ENCODE measurements at regions not wholly inside any gene's neighbourhood (a gene's known extent, or its start where the extent isn't known, plus 50 kb on each side); places are given as distances from the start of the nearest gene placed in this dataset.

DNA sequence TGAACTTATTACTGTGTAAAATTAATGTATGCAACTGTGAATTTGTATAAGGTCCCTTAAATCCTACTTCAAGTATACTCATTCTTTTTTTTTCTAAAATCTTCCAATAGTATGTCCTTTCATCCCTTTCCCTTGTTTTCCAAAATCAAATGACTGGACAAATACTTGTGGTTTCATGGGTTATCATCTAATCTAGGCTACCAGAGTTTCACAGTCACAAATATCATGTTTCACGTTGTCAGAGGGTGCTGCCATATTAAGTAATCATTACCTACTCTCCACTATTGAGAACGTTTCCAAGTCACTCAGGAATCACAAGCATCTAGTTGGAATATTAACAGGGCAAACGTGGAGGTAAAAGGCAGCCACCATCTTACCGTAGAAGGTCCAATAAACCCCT is 1235.0 kb upstream of the TENM3 start:
- TF ChIP-seq, protein P1, sequence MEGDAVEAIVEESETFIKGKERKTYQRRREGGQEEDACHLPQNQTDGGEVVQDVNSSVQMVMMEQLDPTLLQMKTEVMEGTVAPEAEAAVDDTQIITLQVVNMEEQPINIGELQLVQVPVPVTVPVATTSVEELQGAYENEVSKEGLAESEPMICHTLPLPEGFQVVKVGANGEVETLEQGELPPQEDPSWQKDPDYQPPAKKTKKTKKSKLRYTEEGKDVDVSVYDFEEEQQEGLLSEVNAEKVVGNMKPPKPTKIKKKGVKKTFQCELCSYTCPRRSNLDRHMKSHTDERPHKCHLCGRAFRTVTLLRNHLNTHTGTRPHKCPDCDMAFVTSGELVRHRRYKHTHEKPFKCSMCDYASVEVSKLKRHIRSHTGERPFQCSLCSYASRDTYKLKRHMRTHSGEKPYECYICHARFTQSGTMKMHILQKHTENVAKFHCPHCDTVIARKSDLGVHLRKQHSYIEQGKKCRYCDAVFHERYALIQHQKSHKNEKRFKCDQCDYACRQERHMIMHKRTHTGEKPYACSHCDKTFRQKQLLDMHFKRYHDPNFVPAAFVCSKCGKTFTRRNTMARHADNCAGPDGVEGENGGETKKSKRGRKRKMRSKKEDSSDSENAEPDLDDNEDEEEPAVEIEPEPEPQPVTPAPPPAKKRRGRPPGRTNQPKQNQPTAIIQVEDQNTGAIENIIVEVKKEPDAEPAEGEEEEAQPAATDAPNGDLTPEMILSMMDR (conservative IDR thresholded peaks at IDR 0.05; ENCODE audit: low read depth, low read length), result no peak
- TF ChIP-seq EZH2 (IDR thresholded peaks at IDR 0.05; ENCODE audit: borderline replicate concordance, low read depth, low read length, poor library complexity, severe bottlenecking), result no peak
